ENCODE measurements at regions not wholly inside any gene's neighbourhood (a gene's known extent, or its start where the extent isn't known, plus 50 kb on each side); places are given as distances from the start of the nearest gene placed in this dataset.

DNA sequence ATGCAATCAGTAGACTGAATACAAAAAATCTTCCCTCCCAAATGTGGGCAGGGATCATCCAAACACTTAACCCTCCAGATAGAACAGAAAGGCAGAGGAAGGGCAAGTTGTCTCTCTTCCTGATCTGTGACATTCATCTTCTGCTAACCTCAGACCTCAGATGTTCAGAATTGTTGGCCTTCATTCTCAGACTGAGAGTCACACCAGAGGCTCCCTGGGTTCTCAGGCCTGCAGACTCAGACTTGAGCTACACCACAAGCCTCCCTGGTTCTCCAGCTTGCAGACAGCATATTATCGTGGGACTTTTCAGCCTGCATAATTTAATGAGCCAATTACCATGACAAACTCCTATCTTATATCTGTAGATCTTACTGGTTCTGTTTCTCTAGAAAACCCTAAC lies 1471.6 kb upstream of the ADGRL3 start:
- TF ChIP-seq, protein P1, sequence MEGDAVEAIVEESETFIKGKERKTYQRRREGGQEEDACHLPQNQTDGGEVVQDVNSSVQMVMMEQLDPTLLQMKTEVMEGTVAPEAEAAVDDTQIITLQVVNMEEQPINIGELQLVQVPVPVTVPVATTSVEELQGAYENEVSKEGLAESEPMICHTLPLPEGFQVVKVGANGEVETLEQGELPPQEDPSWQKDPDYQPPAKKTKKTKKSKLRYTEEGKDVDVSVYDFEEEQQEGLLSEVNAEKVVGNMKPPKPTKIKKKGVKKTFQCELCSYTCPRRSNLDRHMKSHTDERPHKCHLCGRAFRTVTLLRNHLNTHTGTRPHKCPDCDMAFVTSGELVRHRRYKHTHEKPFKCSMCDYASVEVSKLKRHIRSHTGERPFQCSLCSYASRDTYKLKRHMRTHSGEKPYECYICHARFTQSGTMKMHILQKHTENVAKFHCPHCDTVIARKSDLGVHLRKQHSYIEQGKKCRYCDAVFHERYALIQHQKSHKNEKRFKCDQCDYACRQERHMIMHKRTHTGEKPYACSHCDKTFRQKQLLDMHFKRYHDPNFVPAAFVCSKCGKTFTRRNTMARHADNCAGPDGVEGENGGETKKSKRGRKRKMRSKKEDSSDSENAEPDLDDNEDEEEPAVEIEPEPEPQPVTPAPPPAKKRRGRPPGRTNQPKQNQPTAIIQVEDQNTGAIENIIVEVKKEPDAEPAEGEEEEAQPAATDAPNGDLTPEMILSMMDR (IDR thresholded peaks at IDR 0.05): no peak
- TF ChIP-seq POLR2A (IDR thresholded peaks at IDR 0.05): no peak
- no peak for TF ChIP-seq EP300 (IDR thresholded peaks at IDR 0.05)
